SH-SY5Y (cell line): ENCODE measurements at regions not wholly inside any gene's neighbourhood (a gene's known extent, or its start where the extent isn't known, plus 50 kb on each side); places are given as distances from the start of the nearest gene placed in this dataset.

ENCODE experiments used
- GATA2 ChIP-seq: IDR thresholded peaks from 2 replicates; pipeline ENCODE4 v1.6.1; 2011; ENCODE audit warnings: mild to moderate bottlenecking, low read depth, low read length
- GATA3 ChIP-seq: IDR thresholded peaks from 2 replicates; pipeline ENCODE4 v1.6.1; 2011; ENCODE audit warnings: low read depth, mild to moderate bottlenecking, low read length, moderate library complexity

GRCh38 chr16:35399133-35399532 lies 1939.7 kb downstream of the TP53TG3F start:
- TF ChIP-seq GATA3 = no peak
- no peak for TF ChIP-seq GATA2
